ENCODE measurements at regions not wholly inside any gene's neighbourhood (a gene's known extent, or its start where the extent isn't known, plus 50 kb on each side); places are given as distances from the start of the nearest gene placed in this dataset.
"Not testable (repeated sequence)": the region's sequence is repeated elsewhere in the genome, so short reads cannot be mapped to it uniquely, and the experiment has no call there.

GRCh38 chr17:27086526-27086925, 207.4 kb upstream of the WSB1 start:
- Mint-ChIP-seq H3K27ac (no peak overlapping the region), H3K27me3 (ENCODE audit: insufficient read depth, low read depth) (peaks cover 4% of the 10 kb centered on the region), H3K4me1 (no peaks in the 10 kb centered on the region), H3K9me3 (peaks cover 52% of the 10 kb centered on the region), H3K4me3 (no peak overlapping the region), H3K36me3 (no peaks in the 10 kb centered on the region)
- no peak overlapping the region for H3K9ac ChIP-seq
- H3K4me3 ChIP-seq, result no peak overlapping the region
- H3F3A ChIP-seq (ENCODE audit: low read depth), result no peaks in the 10 kb centered on the region
- no peaks in the 10 kb centered on the region for H3K36me3 ChIP-seq
- peaks cover 11% of the 10 kb centered on the region for H3K9me3 ChIP-seq (ENCODE audit: low read depth)
- H4K20me1 ChIP-seq (ENCODE audit: low read depth), result no peaks in the 10 kb centered on the region
- no peak overlapping the region for H3K27ac ChIP-seq
- H3K4me2 ChIP-seq, result no peak overlapping the region
- no peaks in the 10 kb centered on the region for H3K27me3 ChIP-seq
- no peaks in the 10 kb centered on the region for H3K79me2 ChIP-seq (ENCODE audit: low read depth)
- H2AFZ ChIP-seq (replicated peaks), result no peak overlapping the region
- no peaks in the 10 kb centered on the region for H3K4me1 ChIP-seq
- DNase-seq (ENCODE audit: low spot score), result no peak
- no peak for TF ChIP-seq EZH2phosphoT487 (IDR thresholded peaks at IDR 0.05)
- no peak for TF ChIP-seq CTCF (IDR thresholded peaks at IDR 0.05)
- TF ChIP-seq EZH2 (IDR thresholded peaks at IDR 0.05), result no peak

- Histone ChIP-seq H2AFZ (replicated peaks) (no peak overlapping the region), H3K79me2 (ENCODE audit: low read depth) (no peaks in the 10 kb centered on the region), H3K9me3 (ENCODE audit: low read depth) (peaks cover 23% of the 10 kb centered on the region), H4K20me1 (ENCODE audit: low read depth) (no peaks in the 10 kb centered on the region), H3K27me3 (no peaks in the 10 kb centered on the region), H3K36me3 (no peaks in the 10 kb centered on the region), H3K4me2 (no peak overlapping the region), H3K4me3 (no peak overlapping the region), H3K27ac (no peak overlapping the region), H3K9ac (no peak overlapping the region), H3K4me1 (no peaks in the 10 kb centered on the region), H3F3A (ENCODE audit: low read depth) (no peaks in the 10 kb centered on the region)
- no peak overlapping the region for H3K27ac Mint-ChIP-seq
- TF ChIP-seq CTCF (IDR thresholded peaks at IDR 0.05), result no peak
- no peak for TF ChIP-seq EZH2phosphoT487 (IDR thresholded peaks at IDR 0.05)
- no peak for TF ChIP-seq EZH2 (IDR thresholded peaks at IDR 0.05)
- H3K27me3 Mint-ChIP-seq (ENCODE audit: insufficient read depth, low read depth), result peaks cover 4% of the 10 kb centered on the region
- DNase-seq (ENCODE audit: low spot score), result no peak
- H3K4me3 Mint-ChIP-seq, result no peak overlapping the region
- peaks cover 43% of the 10 kb centered on the region for H3K9me3 Mint-ChIP-seq
- no peaks in the 10 kb centered on the region for H3K4me1 Mint-ChIP-seq
- no peaks in the 10 kb centered on the region for H3K36me3 Mint-ChIP-seq
Observed at GRCh38 chr17:27087935-27088766, 205.8 kb upstream of the WSB1 start.

GRCh38 chr17:27088767-27089078, 205.2 kb upstream of the WSB1 start:
- Histone ChIP-seq H4K20me1 (ENCODE audit: low read depth) (no peaks in the 10 kb centered on the region), H3K9me3 (ENCODE audit: low read depth) (peaks cover 26% of the 10 kb centered on the region), H3K9ac (no peak overlapping the region), H2AFZ (replicated peaks) (no peak overlapping the region), H3K27ac (no peak overlapping the region), H3K4me2 (no peak overlapping the region), H3F3A (ENCODE audit: low read depth) (no peaks in the 10 kb centered on the region), H3K4me1 (no peaks in the 10 kb centered on the region), H3K4me3 (no peak overlapping the region), H3K79me2 (ENCODE audit: low read depth) (no peaks in the 10 kb centered on the region), H3K36me3 (no peaks in the 10 kb centered on the region), H3K27me3 (no peaks in the 10 kb centered on the region)
- Mint-ChIP-seq H3K27ac (no peak overlapping the region), H3K4me3 (no peak overlapping the region), H3K27me3 (ENCODE audit: insufficient read depth, low read depth) (peaks cover 4% of the 10 kb centered on the region), H3K4me1 (no peaks in the 10 kb centered on the region), H3K36me3 (no peaks in the 10 kb centered on the region), H3K9me3 (peaks cover 39% of the 10 kb centered on the region)
- TF ChIP-seq EZH2 (IDR thresholded peaks at IDR 0.05), result no peak
- no peak for TF ChIP-seq CTCF (IDR thresholded peaks at IDR 0.05)
- no peak for DNase-seq (ENCODE audit: low spot score)

- not testable (repeated sequence) for H3K27ac Mint-ChIP-seq; H4K20me1 ChIP-seq (ENCODE audit: low read depth)
- H3K9me3 Mint-ChIP-seq, result peaks cover 35% of the 10 kb centered on the region
Observed at GRCh38 chr17:27089079-27089928, 204.6 kb upstream of the WSB1 start.

More at GRCh38 chr17:27089079-27089928, 204.6 kb upstream of the WSB1 start:
- H3K36me3 ChIP-seq; DNase-seq (ENCODE audit: low spot score); H3K27ac ChIP-seq; H3K27me3 Mint-ChIP-seq (ENCODE audit: insufficient read depth, low read depth); H3K4me3 ChIP-seq; H3K4me1 Mint-ChIP-seq; H3K9ac ChIP-seq; H3K4me2 ChIP-seq; H3K4me3 Mint-ChIP-seq; H3K4me1 ChIP-seq; H2AFZ ChIP-seq (replicated peaks); H3K27me3 ChIP-seq; H3K79me2 ChIP-seq (ENCODE audit: low read depth); H3K36me3 Mint-ChIP-seq; H3F3A ChIP-seq (ENCODE audit: low read depth): not testable (repeated sequence)
- peaks cover 29% of the 10 kb centered on the region for H3K9me3 ChIP-seq (ENCODE audit: low read depth)

Measured in neural progenitor cell (in vitro differentiated cells).